Ishikawa (cell line): ENCODE measurements at regions not wholly inside any gene's neighbourhood (a gene's known extent, or its start where the extent isn't known, plus 50 kb on each side); places are given as distances from the start of the nearest gene placed in this dataset.

Experiments used
- CEBPB ChIP-seq: IDR thresholded peaks from 2 replicates; pipeline ENCODE4 v1.6.1; 2012
- CREB1 ChIP-seq: IDR thresholded peaks from 2 replicates; pipeline ENCODE4 v1.6.1; 2012; ENCODE audit warnings: low read depth
- EP300 ChIP-seq: IDR thresholded peaks from 2 replicates; pipeline ENCODE4 v1.6.1; 2012; ENCODE audit warnings: borderline replicate concordance
- FOXM1 ChIP-seq: IDR thresholded peaks from 2 replicates; pipeline ENCODE4 v1.6.1; 2012; ENCODE audit warnings: low read depth, borderline replicate concordance
- RAD21 ChIP-seq: IDR thresholded peaks from 2 replicates; pipeline ENCODE4 v1.6.1; 2012; ENCODE audit warnings: low read depth
- TAF1 ChIP-seq: IDR thresholded peaks from 2 replicates; pipeline ENCODE4 v1.6.1; 2012; ENCODE audit warnings: low read depth, mild to moderate bottlenecking
- TEAD4 ChIP-seq: IDR thresholded peaks from 2 replicates; pipeline ENCODE4 v1.6.1; 2012
- YY1 ChIP-seq: IDR thresholded peaks from 2 replicates; pipeline ENCODE4 v1.6.1; 2012; ENCODE audit warnings: low read depth
- TF ChIP-seq, protein P1 (sequence below): IDR thresholded peaks from 2 replicates; pipeline ENCODE4 v1.6.1; 2012; ENCODE audit warnings: low read depth, mild to moderate bottlenecking
- TF ChIP-seq, protein P2 (sequence below): IDR thresholded peaks from 2 replicates; pipeline ENCODE4 v1.6.1; 2012

DNA sequence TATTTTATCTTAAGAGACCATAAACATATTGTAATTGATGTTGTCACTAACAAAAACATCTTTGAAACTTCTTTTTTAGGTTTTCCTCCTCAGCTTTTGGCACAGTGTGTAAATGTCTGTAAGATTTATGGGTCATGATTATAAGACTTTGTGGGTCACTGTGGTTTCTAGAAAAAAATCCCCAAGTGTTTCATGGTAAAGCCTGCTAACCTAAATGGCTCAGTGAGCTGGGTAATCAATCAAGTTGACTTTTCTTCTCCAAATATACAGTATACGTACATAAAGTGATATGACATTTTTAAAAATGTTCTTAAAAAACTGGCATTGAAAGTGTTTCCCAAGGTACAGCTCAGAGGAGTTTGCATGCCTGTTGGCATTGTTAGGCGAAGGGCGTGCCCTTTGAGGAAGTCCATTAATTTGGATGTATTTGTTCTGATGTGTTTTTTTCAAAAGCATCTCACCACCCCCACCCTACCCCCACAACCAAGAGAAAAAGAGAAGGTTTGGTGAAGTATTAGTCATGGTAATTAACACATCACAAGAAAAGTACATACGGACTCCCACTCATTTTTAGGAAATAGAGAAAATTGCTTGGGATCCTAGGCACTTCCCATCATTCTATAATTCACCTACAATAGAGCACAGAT lies 385.4 kb upstream of the LRRC3B start:
- TF ChIP-seq, protein P1, sequence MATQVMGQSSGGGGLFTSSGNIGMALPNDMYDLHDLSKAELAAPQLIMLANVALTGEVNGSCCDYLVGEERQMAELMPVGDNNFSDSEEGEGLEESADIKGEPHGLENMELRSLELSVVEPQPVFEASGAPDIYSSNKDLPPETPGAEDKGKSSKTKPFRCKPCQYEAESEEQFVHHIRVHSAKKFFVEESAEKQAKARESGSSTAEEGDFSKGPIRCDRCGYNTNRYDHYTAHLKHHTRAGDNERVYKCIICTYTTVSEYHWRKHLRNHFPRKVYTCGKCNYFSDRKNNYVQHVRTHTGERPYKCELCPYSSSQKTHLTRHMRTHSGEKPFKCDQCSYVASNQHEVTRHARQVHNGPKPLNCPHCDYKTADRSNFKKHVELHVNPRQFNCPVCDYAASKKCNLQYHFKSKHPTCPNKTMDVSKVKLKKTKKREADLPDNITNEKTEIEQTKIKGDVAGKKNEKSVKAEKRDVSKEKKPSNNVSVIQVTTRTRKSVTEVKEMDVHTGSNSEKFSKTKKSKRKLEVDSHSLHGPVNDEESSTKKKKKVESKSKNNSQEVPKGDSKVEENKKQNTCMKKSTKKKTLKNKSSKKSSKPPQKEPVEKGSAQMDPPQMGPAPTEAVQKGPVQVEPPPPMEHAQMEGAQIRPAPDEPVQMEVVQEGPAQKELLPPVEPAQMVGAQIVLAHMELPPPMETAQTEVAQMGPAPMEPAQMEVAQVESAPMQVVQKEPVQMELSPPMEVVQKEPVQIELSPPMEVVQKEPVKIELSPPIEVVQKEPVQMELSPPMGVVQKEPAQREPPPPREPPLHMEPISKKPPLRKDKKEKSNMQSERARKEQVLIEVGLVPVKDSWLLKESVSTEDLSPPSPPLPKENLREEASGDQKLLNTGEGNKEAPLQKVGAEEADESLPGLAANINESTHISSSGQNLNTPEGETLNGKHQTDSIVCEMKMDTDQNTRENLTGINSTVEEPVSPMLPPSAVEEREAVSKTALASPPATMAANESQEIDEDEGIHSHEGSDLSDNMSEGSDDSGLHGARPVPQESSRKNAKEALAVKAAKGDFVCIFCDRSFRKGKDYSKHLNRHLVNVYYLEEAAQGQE, result no peak
- TF ChIP-seq YY1 (no peak), TEAD4 (no peak), FOXM1 (no peak), CEBPB (no peak), TAF1 (no peak), EP300 (no peak), CREB1 (no peak), RAD21 (no peak)
- TF ChIP-seq, protein P2, sequence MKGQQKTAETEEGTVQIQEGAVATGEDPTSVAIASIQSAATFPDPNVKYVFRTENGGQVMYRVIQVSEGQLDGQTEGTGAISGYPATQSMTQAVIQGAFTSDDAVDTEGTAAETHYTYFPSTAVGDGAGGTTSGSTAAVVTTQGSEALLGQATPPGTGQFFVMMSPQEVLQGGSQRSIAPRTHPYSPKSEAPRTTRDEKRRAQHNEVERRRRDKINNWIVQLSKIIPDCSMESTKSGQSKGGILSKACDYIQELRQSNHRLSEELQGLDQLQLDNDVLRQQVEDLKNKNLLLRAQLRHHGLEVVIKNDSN, result no peak
